Endothelial cell of umbilical vein (primary cell): ENCODE measurements at regions not wholly inside any gene's neighbourhood (a gene's known extent, or its start where the extent isn't known, plus 50 kb on each side); places are given as distances from the start of the nearest gene placed in this dataset.

Experiments
- EZH2 ChIP-seq: IDR thresholded peaks from 2 replicates; pipeline ENCODE4 v1.6.1; 2012; ENCODE audit warnings: borderline replicate concordance, low read depth, mild to moderate bottlenecking, moderate library complexity, low read length, inconsistent platforms; ENCODE audit not compliant: severe bottlenecking
- GATA2 ChIP-seq: IDR thresholded peaks from 2 replicates; pipeline ENCODE4 v1.7.0; 2011; ENCODE audit warnings: low read depth, mild to moderate bottlenecking, moderate library complexity, mixed read lengths, low read length; ENCODE audit not compliant: insufficient read length, insufficient read depth
- POLR2A ChIP-seq: IDR thresholded peaks from 2 replicates; pipeline ENCODE4 v1.6.1; 2012; ENCODE audit warnings: low read depth, mild to moderate bottlenecking, control low read depth, low read length
- POLR2AphosphoS5 ChIP-seq: IDR thresholded peaks from 2 replicates; pipeline ENCODE4 v1.6.1; 2012; ENCODE audit warnings: low read depth, mild to moderate bottlenecking, control low read depth, low read length, moderate library complexity; ENCODE audit not compliant: insufficient read depth
- TF ChIP-seq, protein P1 (sequence below), 2 donors: IDR thresholded peaks; 1 replicate in 1 of 2; 2 replicates in 1 of 2; pipeline ENCODE4 v1.5.1; 2011; ENCODE audit warnings: low read length in 2 of 2, mild to moderate bottlenecking in 2 of 2, moderate library complexity in 2 of 2, control low read depth in 1 of 2, inconsistent platforms in 1 of 2, low read depth in 1 of 2; ENCODE audit not compliant: insufficient read depth in 1 of 2; ENCODE audit errors: extremely low read depth in 1 of 2
- TF ChIP-seq, protein P2 (sequence below): IDR thresholded peaks from 2 replicates; pipeline ENCODE4 v1.6.1; 2011; ENCODE audit not compliant: insufficient read depth, insufficient read length

DNA sequence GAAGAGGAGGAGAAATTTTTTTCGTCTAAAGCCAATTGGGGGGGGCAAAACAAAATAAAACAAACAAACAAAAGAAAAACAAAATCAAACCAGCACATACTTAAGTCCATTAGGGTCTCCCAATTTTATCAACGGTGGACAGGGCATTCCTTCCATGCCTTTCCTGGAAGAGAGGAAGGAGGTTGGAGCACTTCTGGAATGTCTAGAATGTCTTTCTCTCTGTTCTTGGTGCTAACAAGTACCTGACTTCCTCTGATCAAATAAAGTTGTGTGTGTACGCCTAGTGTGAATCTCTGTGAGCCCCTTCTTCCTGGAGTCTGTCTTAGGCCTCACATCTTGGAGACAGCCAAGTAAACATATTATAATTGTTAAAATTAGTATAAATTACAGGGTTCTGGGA lies 399.0 kb upstream of the LRRTM1 start:
- TF ChIP-seq, protein P1, sequence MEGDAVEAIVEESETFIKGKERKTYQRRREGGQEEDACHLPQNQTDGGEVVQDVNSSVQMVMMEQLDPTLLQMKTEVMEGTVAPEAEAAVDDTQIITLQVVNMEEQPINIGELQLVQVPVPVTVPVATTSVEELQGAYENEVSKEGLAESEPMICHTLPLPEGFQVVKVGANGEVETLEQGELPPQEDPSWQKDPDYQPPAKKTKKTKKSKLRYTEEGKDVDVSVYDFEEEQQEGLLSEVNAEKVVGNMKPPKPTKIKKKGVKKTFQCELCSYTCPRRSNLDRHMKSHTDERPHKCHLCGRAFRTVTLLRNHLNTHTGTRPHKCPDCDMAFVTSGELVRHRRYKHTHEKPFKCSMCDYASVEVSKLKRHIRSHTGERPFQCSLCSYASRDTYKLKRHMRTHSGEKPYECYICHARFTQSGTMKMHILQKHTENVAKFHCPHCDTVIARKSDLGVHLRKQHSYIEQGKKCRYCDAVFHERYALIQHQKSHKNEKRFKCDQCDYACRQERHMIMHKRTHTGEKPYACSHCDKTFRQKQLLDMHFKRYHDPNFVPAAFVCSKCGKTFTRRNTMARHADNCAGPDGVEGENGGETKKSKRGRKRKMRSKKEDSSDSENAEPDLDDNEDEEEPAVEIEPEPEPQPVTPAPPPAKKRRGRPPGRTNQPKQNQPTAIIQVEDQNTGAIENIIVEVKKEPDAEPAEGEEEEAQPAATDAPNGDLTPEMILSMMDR (IDR thresholded peaks at IDR 0.05; ENCODE audit: extremely low read depth in 1 of 2, insufficient read depth in 1 of 2, low read depth in 1 of 2, low read length in 2 of 2): no peak
- no peak for TF ChIP-seq POLR2A
- TF ChIP-seq GATA2: no peak
- TF ChIP-seq EZH2: no peak
- TF ChIP-seq, protein P2, sequence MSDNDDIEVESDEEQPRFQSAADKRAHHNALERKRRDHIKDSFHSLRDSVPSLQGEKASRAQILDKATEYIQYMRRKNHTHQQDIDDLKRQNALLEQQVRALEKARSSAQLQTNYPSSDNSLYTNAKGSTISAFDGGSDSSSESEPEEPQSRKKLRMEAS: no peak
- TF ChIP-seq POLR2AphosphoS5: no peak
